ENCODE measurements at regions not wholly inside any gene's neighbourhood (a gene's known extent, or its start where the extent isn't known, plus 50 kb on each side); places are given as distances from the start of the nearest gene placed in this dataset.

- no peak overlapping the region for H3K4me3 ChIP-seq (replicated peaks; ENCODE audit: low read depth, low read length)
- no peak for TF ChIP-seq CTCF (IDR thresholded peaks at IDR 0.05; ENCODE audit: low read depth, low read length, missing control alignments)
- no peak for DNase-seq (ENCODE audit: extremely low read depth, low read depth)
Measured at GRCh38 chr6:3540253-3540820, 83.5 kb upstream of the SLC22A23 start.

DNA sequence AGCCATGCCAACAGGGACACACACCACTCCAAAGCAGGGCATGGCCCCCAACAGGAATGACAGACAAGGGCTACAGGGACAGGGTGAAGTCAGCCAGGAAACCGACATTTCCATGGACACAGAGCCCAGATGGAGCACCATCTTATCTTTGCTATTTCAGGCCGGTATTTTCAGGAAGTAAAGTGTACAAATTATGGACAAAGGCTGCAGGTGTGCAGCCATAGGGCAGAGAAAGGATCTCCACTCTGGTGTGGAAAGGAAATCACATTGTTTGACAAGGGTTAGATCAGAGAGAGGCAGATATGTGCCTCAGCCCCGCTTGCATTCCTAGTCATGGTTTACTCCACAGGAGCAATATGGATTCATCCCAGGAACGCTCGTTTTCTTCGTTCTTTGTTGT is 81.7 kb upstream of the SLC22A23 start:
- no peak overlapping the region for H3K4me3 ChIP-seq (replicated peaks; ENCODE audit: low read depth, low read length)
- no peak for TF ChIP-seq CTCF (IDR thresholded peaks at IDR 0.05; ENCODE audit: low read depth, low read length, missing control alignments)
- DNase-seq (ENCODE audit: extremely low read depth, low read depth) = no peak

DNA sequence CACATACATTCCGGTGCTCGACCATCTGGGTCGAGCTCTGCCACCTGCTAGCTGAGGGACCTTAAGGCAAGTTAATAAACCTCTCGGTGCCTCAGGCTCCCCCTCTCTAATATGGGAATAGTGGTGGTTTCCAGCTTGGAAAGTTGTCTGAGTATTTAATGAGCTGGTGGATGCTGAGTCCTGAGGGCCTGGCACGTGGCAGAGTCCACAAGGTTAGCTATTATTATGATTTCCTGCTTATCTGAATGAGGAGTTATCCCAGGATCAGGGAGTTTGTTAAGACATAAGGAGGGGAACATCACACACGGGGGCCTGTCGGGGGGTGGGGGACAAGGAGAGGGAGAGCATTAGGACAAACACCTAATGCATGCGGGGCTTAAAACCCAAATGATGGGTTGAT is 80.1 kb upstream of the SLC22A23 start:
- no peak overlapping the region for H3K4me3 ChIP-seq (replicated peaks; ENCODE audit: low read depth, low read length)
- no peak for DNase-seq (ENCODE audit: extremely low read depth, low read depth)
- TF ChIP-seq CTCF (IDR thresholded peaks at IDR 0.05; ENCODE audit: low read depth, low read length, missing control alignments) = no peak

DNA sequence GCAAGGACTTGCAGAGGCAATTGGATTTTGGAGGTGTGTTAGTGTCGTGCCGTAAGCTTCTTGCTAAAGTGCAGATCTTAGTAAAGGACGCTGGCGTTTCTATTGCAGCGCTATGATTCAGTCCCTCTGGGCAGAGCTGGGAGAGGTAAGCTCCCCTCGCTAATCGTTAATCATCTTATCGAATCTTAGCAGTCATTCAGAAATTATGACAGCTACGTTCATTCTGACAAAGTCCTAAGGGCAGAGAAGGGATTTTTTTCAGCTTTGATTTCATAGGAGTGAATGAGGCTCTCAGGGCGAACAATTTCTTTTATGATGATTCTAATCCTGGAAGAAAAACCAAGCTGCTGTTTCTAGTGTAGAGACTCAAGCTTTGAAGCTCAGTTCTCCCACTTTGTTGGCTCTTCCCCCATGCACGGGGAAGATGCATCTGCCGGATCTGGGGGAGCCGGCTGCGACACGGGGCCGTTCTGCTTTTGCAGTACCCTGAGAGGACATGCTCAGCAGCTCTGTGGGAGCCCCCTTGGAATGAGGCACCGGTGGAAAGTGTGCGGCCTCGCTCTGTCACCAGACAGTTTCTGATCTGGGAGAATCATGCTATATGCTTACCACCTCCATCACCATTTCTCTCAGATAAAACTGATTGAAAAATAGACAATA is 79.1 kb upstream of the SLC22A23 start:
- H3K4me3 ChIP-seq (replicated peaks; ENCODE audit: low read depth, low read length) = no peak overlapping the region
- no peak for DNase-seq (ENCODE audit: extremely low read depth, low read depth)
- no peak for TF ChIP-seq CTCF (IDR thresholded peaks at IDR 0.05; ENCODE audit: low read depth, low read length, missing control alignments)

DNA sequence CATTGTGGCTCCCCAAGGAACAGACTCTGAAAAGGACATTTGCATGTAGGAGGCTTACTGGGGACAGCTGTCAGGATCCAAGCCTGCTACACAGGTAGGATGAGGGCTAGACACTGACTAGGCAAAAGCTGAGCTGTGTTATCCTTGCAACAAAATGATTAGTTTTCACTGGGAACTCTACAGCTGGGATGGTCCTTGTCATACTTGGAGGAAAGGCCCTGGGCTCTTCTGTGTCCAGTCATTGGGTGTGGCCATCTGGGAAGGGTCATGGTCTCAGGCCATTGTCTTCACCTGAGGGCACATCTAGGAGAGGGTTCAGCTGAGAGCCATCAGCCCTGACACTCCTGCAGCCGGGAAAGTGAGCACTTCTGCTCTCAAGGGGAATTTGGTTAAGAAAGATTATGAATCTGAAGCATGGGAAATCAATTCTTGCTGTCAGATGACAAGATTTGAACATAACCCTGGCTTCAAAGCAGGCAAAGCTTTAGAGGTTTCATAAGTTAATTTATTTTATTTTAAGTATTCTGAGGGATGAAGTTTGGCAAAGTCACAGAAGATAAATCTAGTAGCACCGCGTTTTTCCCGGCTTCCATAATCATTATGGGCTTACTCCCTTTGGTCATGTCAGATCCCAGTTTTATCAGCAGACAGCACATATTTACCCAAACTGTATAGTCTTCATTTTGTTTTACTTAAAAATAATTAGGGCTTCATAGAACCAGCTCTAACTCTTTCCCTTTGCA is 78.4 kb upstream of the SLC22A23 start:
- no peak for TF ChIP-seq CTCF (IDR thresholded peaks at IDR 0.05; ENCODE audit: low read depth, low read length, missing control alignments)
- no peak for DNase-seq (ENCODE audit: extremely low read depth, low read depth)
- no peak overlapping the region for H3K4me3 ChIP-seq (replicated peaks; ENCODE audit: low read depth, low read length)

DNA sequence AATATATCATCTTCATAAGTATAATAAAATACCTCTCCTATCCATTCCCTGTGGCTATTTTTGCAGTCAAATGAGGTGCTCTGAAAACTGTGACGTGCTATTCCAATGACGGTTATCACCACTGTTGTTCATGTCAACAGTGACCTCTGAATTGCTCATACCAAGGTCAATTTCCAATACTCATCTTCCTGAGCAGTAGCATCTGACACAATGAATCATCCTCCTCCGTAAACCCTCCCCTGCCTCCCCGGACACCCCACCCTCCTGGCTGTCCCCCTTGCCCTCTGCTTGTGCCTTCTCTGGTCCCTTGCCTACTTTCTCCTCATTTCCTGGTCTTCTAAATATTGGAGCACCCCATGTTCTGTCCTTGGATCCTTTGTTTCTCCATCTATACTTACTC is 77.7 kb upstream of the SLC22A23 start:
- no peak overlapping the region for H3K4me3 ChIP-seq (replicated peaks; ENCODE audit: low read depth, low read length)
- DNase-seq (ENCODE audit: extremely low read depth, low read depth) = no peak
- no peak for TF ChIP-seq CTCF (IDR thresholded peaks at IDR 0.05; ENCODE audit: low read depth, low read length, missing control alignments)
